HG03469 (cell line): ENCODE measurements at regions not wholly inside any gene's neighbourhood (a gene's known extent, or its start where the extent isn't known, plus 50 kb on each side); places are given as distances from the start of the nearest gene placed in this dataset.
"Not testable (repeated sequence)": the region's sequence is repeated elsewhere in the genome, so short reads cannot be mapped to it uniquely, and the experiment has no call there.

Experiments used
- ATAC-seq: cut with Tn5 transposase; IDR thresholded peaks from one replicate; pipeline ENCODE4 v1.9.1; 2021; ENCODE audit warnings: mild to moderate bottlenecking, moderate library complexity, moderate number of reproducible peaks; ENCODE audit not compliant: unreplicated experiment

- no peak for ATAC-seq
Measured at GRCh38 chr9:25117791-25118190, 560.5 kb downstream of the TUSC1 start.

- ATAC-seq: not testable (repeated sequence)
Measured at GRCh38 chr9:25102204-25102603, 556.5 kb upstream of the IZUMO3 start.

- no peak for ATAC-seq
Measured at GRCh38 chr9:25094518-25094917, 548.8 kb upstream of the IZUMO3 start.

GRCh38 chr9:25078202-25078601 is 532.5 kb upstream of the IZUMO3 start:
- no peak for ATAC-seq

GRCh38 chr9:25048098-25048724 is 502.5 kb upstream of the IZUMO3 start:
- no peak for ATAC-seq

GRCh38 chr9:25045469-25045868 is 499.8 kb upstream of the IZUMO3 start:
- ATAC-seq: not testable (repeated sequence)

- ATAC-seq: no peak
Measured at GRCh38 chr9:25029743-25030142, 484.0 kb upstream of the IZUMO3 start.

GRCh38 chr9:25025686-25026085 is 480.0 kb upstream of the IZUMO3 start:
- no peak for ATAC-seq

- ATAC-seq: no peak
Measured at GRCh38 chr9:25025156-25025555, 479.5 kb upstream of the IZUMO3 start.

- no peak for ATAC-seq
Measured at GRCh38 chr9:25017779-25018178, 472.1 kb upstream of the IZUMO3 start.

GRCh38 chr9:25010027-25010662 is 464.4 kb upstream of the IZUMO3 start:
- no peak for ATAC-seq

- no peak for ATAC-seq
Measured at GRCh38 chr9:25003686-25004085, 458.0 kb upstream of the IZUMO3 start.

- ATAC-seq: no peak
Measured at GRCh38 chr9:24986331-24986730, 440.6 kb upstream of the IZUMO3 start.

GRCh38 chr9:24970780-24971179 is 425.1 kb upstream of the IZUMO3 start:
- not testable (repeated sequence) for ATAC-seq

GRCh38 chr9:24961762-24962161 is 416.1 kb upstream of the IZUMO3 start:
- no peak for ATAC-seq

- no peak for ATAC-seq
Measured at GRCh38 chr9:24953070-24953469, 407.4 kb upstream of the IZUMO3 start.

GRCh38 chr9:24939109-24939850 is 393.6 kb upstream of the IZUMO3 start:
- ATAC-seq: no peak

- ATAC-seq: no peak
Measured at GRCh38 chr9:24936117-24936516, 390.4 kb upstream of the IZUMO3 start.

- peak; percentile 52 for ATAC-seq
Measured at GRCh38 chr9:24932785-24933184, 387.1 kb upstream of the IZUMO3 start.

GRCh38 chr9:24931894-24932293 is 386.2 kb upstream of the IZUMO3 start:
- ATAC-seq: no peak

- ATAC-seq: no peak
Measured at GRCh38 chr9:24912767-24913166, 367.1 kb upstream of the IZUMO3 start.

GRCh38 chr9:24901319-24901718 is 355.6 kb upstream of the IZUMO3 start:
- no peak for ATAC-seq
